ENCODE measurements at regions not wholly inside any gene's neighbourhood (a gene's known extent, or its start where the extent isn't known, plus 50 kb on each side); places are given as distances from the start of the nearest gene placed in this dataset.

DNA sequence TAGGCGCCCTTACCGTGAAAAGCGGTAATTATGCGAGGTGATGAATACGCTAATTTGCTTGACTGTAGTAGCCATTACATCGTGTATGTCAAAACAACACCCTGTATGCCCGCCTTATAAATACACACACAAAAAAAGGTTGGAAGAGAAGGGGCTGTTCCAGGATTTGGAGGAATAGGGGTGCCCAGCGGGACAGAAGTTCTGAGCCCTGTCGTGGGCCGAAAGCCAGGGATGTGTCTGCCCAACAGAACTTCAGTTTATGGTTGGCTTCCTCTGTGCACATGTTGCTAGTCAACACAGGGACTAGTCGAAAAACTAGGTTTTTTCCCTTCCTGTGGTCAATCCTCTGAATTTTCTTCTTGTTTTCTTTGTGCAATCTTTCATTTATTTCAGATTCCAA, 182.5 kb downstream of the ACKR3 start:
- no peak for TF ChIP-seq POLR2A (IDR thresholded peaks at IDR 0.05; ENCODE audit: low read depth, low read length)
- no peak for TF ChIP-seq TAF1 (IDR thresholded peaks at IDR 0.05; ENCODE audit: low read depth, low read length)
